IPS-15b (cell line): ENCODE measurements at regions not wholly inside any gene's neighbourhood (a gene's known extent, or its start where the extent isn't known, plus 50 kb on each side); places are given as distances from the start of the nearest gene placed in this dataset.

Source experiments
- H3K27me3 ChIP-seq: one replicate; pipeline ENCODE4 v1.6.1; 2013; ENCODE audit warnings: low read length; ENCODE audit not compliant: control insufficient read depth, insufficient read depth
- H3K36me3 ChIP-seq: one replicate; pipeline ENCODE4 v1.6.1; 2013; ENCODE audit warnings: low read length; ENCODE audit not compliant: control insufficient read depth, insufficient read depth
- H3K4me1 ChIP-seq: one replicate; pipeline ENCODE4 v1.6.1; 2013; ENCODE audit warnings: mild to moderate bottlenecking, low read length; ENCODE audit not compliant: control insufficient read depth, insufficient read depth
- H3K4me3 ChIP-seq: one replicate; pipeline ENCODE4 v1.5.1; 2013; ENCODE audit warnings: low read depth, low read length
- H3K9ac ChIP-seq: one replicate; pipeline ENCODE4 v1.6.1; 2013; ENCODE audit warnings: low read depth, mild to moderate bottlenecking, low read length
- H3K9me3 ChIP-seq: one replicate; pipeline ENCODE4 v1.6.1; 2013; ENCODE audit warnings: mild to moderate bottlenecking, low read length; ENCODE audit not compliant: control insufficient read depth, insufficient read depth

DNA sequence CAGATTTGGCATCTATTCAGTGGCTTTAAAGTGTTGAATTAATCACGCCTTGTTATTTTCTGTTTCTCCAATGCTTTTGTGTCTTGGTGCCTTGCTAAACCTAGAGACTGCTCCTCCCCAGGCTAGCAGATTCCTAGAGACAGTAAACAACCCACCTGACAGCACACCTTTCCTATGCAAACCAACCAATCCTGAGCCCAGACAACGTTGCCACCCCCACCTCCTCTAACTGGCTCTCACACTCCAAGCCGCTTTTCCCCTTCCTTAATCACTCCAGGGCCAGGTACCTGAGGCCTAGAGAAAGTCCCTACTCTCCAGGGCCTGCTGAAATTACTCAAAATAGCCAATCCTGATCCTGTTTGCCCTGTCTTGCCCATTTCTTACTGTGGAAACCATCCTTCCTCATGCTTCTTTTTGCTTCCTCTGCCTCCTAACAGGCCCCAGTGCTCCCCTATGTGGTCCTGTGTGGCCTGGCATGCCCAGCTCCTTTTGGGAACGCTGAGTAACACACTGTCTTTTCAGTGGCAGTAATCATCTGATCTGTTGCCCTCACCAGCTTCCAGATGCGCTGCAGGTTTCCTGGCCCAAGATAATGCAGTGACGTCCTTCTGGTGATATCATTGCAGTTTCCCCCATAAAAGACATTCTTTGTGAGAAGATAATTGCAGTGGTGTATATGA is 53.4 kb downstream of the GAS1 start:
- Histone ChIP-seq H3K36me3 (no peaks in the 10 kb centered on the region), H3K9ac (no peak overlapping the region), H3K27me3 (peaks cover 4% of the 10 kb centered on the region), H3K9me3 (no peaks in the 10 kb centered on the region), H3K4me3 (no peak overlapping the region), H3K4me1 (peaks cover 3% of the 10 kb centered on the region)

GRCh38 chr9:86892576-86892975 is 54.7 kb downstream of the GAS1 start:
- Histone ChIP-seq H3K36me3 (no peaks in the 10 kb centered on the region), H3K27me3 (no peaks in the 10 kb centered on the region), H3K9me3 (no peaks in the 10 kb centered on the region), H3K4me1 (peaks cover 3% of the 10 kb centered on the region), H3K4me3 (no peak overlapping the region), H3K9ac (no peak overlapping the region)

DNA sequence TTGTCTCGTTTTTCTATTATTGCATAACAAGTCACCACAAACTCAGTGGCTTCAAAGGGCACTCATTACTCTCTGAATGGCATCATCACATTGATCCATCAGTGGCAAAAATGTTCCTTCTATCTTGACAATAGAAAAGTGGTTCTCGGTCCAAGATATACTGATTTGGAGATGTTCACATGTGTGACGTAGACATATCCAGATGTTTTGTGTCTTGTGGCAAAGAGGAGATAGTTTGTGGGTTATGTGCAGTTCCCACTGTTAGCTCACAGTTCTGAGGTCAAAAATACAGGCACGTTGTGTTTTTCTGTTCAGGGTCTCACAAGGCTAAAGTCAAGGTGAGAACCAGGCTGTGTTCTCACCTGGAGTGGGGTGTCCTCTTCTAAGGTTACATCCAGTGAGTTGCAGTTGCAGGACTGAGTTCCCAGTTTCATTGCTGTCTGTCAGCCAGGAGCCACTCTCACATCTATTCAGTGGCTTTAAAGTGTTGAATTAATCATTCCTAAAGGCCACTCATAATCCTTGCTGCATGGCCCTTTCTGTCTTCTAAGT is 55.3 kb downstream of the GAS1 start:
- Histone ChIP-seq H3K36me3 (no peaks in the 10 kb centered on the region), H3K4me3 (no peak overlapping the region), H3K4me1 (peaks cover 3% of the 10 kb centered on the region), H3K9ac (no peak overlapping the region), H3K27me3 (peaks cover under 1% of the 10 kb centered on the region), H3K9me3 (no peaks in the 10 kb centered on the region)

GRCh38 chr9:86891091-86891490 is 56.2 kb downstream of the GAS1 start:
- Histone ChIP-seq H3K36me3 (no peaks in the 10 kb centered on the region), H3K27me3 (peaks cover 5% of the 10 kb centered on the region), H3K4me1 (peaks cover 7% of the 10 kb centered on the region), H3K4me3 (no peak overlapping the region), H3K9ac (no peak overlapping the region), H3K9me3 (no peaks in the 10 kb centered on the region)

DNA sequence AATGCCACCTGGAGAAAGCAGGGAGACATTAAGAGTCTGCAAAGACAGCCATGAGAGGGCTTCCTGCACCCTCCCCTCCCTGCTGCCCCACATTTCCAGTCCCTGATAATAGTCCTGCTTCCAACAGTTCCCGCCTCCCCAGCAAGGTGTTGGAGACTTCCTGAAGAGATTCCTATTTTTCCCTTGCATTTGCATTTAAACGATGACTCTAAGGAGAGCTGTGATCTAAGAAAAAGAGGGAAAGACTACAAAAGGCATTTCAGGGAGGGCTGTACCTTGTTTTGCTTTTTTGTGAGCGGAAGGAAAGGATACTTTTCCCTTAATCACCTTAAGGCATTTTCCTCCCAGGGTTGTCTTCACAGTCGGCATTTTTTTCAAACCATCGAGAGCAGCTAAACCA is 62.1 kb downstream of the GAS1 start:
- Histone ChIP-seq H3K4me1 (peaks cover 9% of the 10 kb centered on the region), H3K36me3 (no peaks in the 10 kb centered on the region), H3K4me3 (no peak overlapping the region), H3K27me3 (peaks cover 7% of the 10 kb centered on the region), H3K9me3 (no peaks in the 10 kb centered on the region), H3K9ac (no peak overlapping the region)

- Histone ChIP-seq H3K9me3 (no peaks in the 10 kb centered on the region), H3K9ac (no peak overlapping the region), H3K4me3 (no peak overlapping the region), H3K36me3 (no peaks in the 10 kb centered on the region), H3K4me1 (no peaks in the 10 kb centered on the region), H3K27me3 (no peaks in the 10 kb centered on the region)
These were observed 70.6 kb downstream of the GAS1 start for GRCh38 chr9:86876621-86877196.

DNA sequence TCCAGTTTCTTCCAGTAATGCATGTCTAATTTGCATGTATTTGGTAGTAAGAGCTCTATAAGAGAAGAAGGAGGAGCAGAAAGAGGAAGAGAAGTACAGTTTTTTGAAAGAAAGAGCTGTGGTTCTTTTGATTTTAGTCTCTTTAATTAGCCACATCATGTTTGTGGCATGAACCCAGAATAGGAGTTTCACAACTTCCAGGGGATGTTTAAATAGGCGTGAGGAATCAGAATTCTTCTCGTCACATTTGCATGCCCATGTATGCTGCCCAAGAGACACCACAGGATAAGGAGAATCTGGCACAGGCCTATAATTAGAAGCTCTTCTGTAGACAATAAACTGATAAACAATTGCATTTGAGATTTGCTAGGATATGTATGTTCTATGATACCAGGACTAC is 78.7 kb downstream of the GAS1 start:
- Histone ChIP-seq H3K4me1 (no peaks in the 10 kb centered on the region), H3K36me3 (no peaks in the 10 kb centered on the region), H3K27me3 (no peaks in the 10 kb centered on the region), H3K9ac (no peak overlapping the region), H3K4me3 (no peak overlapping the region), H3K9me3 (no peaks in the 10 kb centered on the region)

DNA sequence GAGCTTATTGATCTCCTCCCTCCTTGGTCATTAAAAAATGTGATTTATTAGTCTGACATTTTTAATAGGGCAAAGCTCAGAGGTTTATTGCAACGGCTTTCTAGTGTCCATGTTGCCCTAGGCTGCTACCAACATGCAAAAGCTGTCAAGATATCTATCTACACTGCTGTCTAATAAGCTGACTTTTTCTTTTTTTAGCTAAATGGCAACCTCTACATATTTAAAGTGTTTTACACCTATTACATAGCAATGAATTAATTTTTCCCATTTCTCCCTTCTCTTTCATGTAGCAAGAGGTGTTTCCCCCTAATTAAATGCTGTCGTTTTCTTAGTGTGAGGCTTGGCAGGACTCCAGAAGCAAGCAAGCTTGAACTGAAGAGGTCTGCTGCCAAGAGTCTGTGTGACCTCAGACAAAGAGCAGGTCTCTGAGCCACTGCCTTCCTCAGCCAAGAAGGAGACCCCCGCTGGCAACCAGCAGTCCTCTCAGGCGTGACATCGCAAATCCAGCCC is 79.4 kb downstream of the GAS1 start:
- Histone ChIP-seq H3K9me3 (no peaks in the 10 kb centered on the region), H3K9ac (no peak overlapping the region), H3K27me3 (no peaks in the 10 kb centered on the region), H3K36me3 (no peaks in the 10 kb centered on the region), H3K4me3 (no peak overlapping the region), H3K4me1 (no peaks in the 10 kb centered on the region)

DNA sequence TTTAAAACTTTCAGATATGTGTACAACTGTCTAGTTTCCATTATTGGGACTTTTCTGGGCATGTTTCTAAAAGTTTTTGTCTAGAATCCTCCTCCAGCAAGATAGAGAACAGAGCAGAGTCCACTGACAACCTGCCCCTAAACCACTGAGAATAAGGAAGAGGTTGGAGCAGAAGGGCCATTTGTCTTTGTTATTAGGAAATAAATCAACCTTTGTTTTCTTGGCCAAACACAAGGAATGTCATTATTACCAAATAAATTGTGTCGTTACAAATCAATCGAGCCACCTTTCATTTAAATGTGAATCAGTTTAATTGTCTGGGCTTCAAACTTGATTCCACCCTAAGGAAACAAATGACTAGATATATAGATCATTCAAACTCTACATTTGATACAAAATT is 81.4 kb downstream of the GAS1 start:
- Histone ChIP-seq H3K27me3 (no peaks in the 10 kb centered on the region), H3K36me3 (no peaks in the 10 kb centered on the region), H3K4me1 (no peaks in the 10 kb centered on the region), H3K9me3 (no peaks in the 10 kb centered on the region), H3K9ac (no peak overlapping the region), H3K4me3 (no peak overlapping the region)

DNA sequence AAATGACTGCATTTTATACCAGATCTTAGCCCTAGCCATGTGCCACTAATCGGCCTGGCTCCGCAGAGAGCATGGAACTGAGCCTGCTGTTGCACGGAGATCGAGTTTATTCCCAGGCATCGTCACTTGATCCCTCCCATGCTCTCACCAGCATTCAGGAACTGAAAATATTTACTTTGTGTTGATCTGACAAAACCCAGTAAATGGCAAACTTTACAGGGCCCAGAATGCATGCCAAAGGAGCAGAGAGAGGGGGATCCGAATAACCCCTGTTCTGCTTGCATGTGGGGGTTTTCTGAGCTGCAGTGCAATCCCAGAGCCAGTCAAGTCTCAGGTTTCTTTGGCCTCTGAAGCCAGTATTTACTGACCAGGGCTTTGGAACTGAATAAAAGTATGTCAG is 87.3 kb downstream of the GAS1 start:
- H3K9ac ChIP-seq, result no peak overlapping the region
- no peaks in the 10 kb centered on the region for H3K27me3 ChIP-seq
- peaks cover 5% of the 10 kb centered on the region for H3K4me1 ChIP-seq
- no peaks in the 10 kb centered on the region for H3K36me3 ChIP-seq
- no peaks in the 10 kb centered on the region for H3K9me3 ChIP-seq
- H3K4me3 ChIP-seq, result no peak overlapping the region

- Histone ChIP-seq H3K36me3 (no peaks in the 10 kb centered on the region), H3K27me3 (no peaks in the 10 kb centered on the region), H3K4me3 (no peak overlapping the region), H3K9ac (no peak overlapping the region), H3K4me1 (peaks cover 11% of the 10 kb centered on the region), H3K9me3 (no peaks in the 10 kb centered on the region)
These were observed 88.2 kb downstream of the GAS1 start for GRCh38 chr9:86859056-86859455.

GRCh38 chr9:86858009-86858408 is 89.3 kb downstream of the GAS1 start:
- Histone ChIP-seq H3K4me1 (peaks cover 11% of the 10 kb centered on the region), H3K27me3 (no peaks in the 10 kb centered on the region), H3K9ac (no peak overlapping the region), H3K36me3 (no peaks in the 10 kb centered on the region), H3K4me3 (no peak overlapping the region), H3K9me3 (no peaks in the 10 kb centered on the region)
